HG02610 (cell line): ENCODE measurements at regions not wholly inside any gene's neighbourhood (a gene's known extent, or its start where the extent isn't known, plus 50 kb on each side); places are given as distances from the start of the nearest gene placed in this dataset.

Experiments used
- ATAC-seq: cut with Tn5 transposase; IDR thresholded peaks from one replicate; pipeline ENCODE4 v1.9.1; 2021; ENCODE audit warnings: mild to moderate bottlenecking, moderate library complexity; ENCODE audit not compliant: unreplicated experiment

- ATAC-seq: no peak
These were observed 308.6 kb upstream of the ZFP64 start for GRCh38 chr20:52500157-52500556.

- no peak for ATAC-seq
These were observed 306.2 kb upstream of the ZFP64 start for GRCh38 chr20:52497731-52498130.

GRCh38 chr20:52496191-52496590, 304.6 kb upstream of the ZFP64 start:
- ATAC-seq: no peak

GRCh38 chr20:52494244-52494643, 302.7 kb upstream of the ZFP64 start:
- no peak for ATAC-seq

GRCh38 chr20:52493171-52493721, 301.7 kb upstream of the ZFP64 start:
- ATAC-seq: no peak

- no peak for ATAC-seq
These were observed 299.3 kb upstream of the ZFP64 start for GRCh38 chr20:52490711-52491430.

GRCh38 chr20:52484438-52484837, 292.9 kb upstream of the ZFP64 start:
- no peak for ATAC-seq

GRCh38 chr20:52483382-52483781, 291.8 kb upstream of the ZFP64 start:
- no peak for ATAC-seq

GRCh38 chr20:52482044-52482443, 290.5 kb upstream of the ZFP64 start:
- ATAC-seq: no peak

- ATAC-seq: no peak
These were observed 289.9 kb upstream of the ZFP64 start for GRCh38 chr20:52481443-52481842.

- no peak for ATAC-seq
These were observed 284.6 kb upstream of the ZFP64 start for GRCh38 chr20:52476074-52476750.

GRCh38 chr20:52473186-52473585, 281.6 kb upstream of the ZFP64 start:
- ATAC-seq: no peak

- ATAC-seq: no peak
These were observed 279.0 kb upstream of the ZFP64 start for GRCh38 chr20:52470561-52470960.

- ATAC-seq: no peak
These were observed 277.5 kb upstream of the ZFP64 start for GRCh38 chr20:52469128-52469527.

GRCh38 chr20:52465991-52466390, 274.4 kb upstream of the ZFP64 start:
- ATAC-seq: no peak

GRCh38 chr20:52461582-52461981, 270.0 kb upstream of the ZFP64 start:
- ATAC-seq: no peak

- ATAC-seq: no peak
These were observed 267.6 kb upstream of the ZFP64 start for GRCh38 chr20:52459150-52459549.

- no peak for ATAC-seq
These were observed 266.2 kb upstream of the ZFP64 start for GRCh38 chr20:52457826-52458225.

GRCh38 chr20:52454660-52455059, 263.1 kb upstream of the ZFP64 start:
- ATAC-seq: no peak

GRCh38 chr20:52448513-52449232, 257.1 kb upstream of the ZFP64 start:
- ATAC-seq: no peak

- no peak for ATAC-seq
These were observed 255.6 kb upstream of the ZFP64 start for GRCh38 chr20:52447225-52447551.
